BE2C (cell line): ENCODE measurements at regions not wholly inside any gene's neighbourhood (a gene's known extent, or its start where the extent isn't known, plus 50 kb on each side); places are given as distances from the start of the nearest gene placed in this dataset.

Experiments used
- DNase-seq: peaks from one replicate; pipeline ENCODE4 v3.0.0-alpha.2; 2020
- H3K27me3 ChIP-seq: fragments of 250-450 bp; sonication (Bioruptor Pico); 2 replicates; pipeline ENCODE4 v1.5.1; 2020; ENCODE audit warnings: mild to moderate bottlenecking
- H3K36me3 ChIP-seq: fragments of 250-450 bp; sonication (Bioruptor Pico); 2 replicates; pipeline ENCODE4 v1.5.1; 2020; ENCODE audit warnings: mild to moderate bottlenecking
- H3K4me1 ChIP-seq: fragments of 250-450 bp; sonication (Bioruptor Pico); 2 replicates; pipeline ENCODE4 v1.5.1; 2020
- H3K4me3 ChIP-seq: 2 replicates; pipeline ENCODE4 v1.5.1; 2011; ENCODE audit warnings: low read depth, low read length
- H3K9me3 ChIP-seq: fragments of 250-450 bp; sonication (Bioruptor Pico); 2 replicates; pipeline ENCODE4 v1.5.1; 2020
- TF ChIP-seq, protein P1 (sequence below): IDR thresholded peaks from 2 replicates; pipeline ENCODE4 v1.5.1; 2012; ENCODE audit warnings: mild to moderate bottlenecking, low read depth, low read length

DNA sequence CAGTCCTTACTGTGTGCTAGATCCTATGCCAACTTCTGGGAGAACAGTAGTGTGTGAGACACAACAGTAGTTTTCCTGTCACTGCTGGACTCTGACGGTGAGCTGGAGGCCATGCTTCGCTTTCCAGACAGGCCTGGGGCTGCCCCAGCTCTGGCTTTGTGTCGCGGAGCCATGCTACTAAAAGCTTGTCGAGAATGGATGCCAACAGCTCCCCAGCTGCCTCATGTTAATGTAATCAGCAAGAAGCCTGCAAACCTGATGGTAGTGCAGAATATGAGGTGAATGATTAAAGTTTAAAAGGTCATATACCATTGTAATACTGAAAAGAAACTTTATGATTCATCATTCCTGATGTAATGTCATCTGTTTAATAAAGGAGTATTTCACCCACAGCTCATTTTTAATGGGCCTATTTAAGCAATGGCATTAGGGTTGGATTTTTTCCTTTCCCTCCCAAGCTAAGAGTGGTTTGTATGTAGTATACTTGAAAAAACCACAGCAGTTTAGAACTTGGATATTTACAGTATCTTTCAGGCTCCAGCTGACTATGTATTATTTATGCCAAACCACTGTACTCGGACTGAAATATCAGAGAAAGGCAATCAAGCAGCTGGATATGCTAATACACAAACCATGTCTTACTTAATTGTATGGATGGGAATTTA lies 343.0 kb downstream of the NUF2 start:
- no peaks in the 10 kb centered on the region for H3K27me3 ChIP-seq
- H3K4me3 ChIP-seq = no peak overlapping the region
- no peaks in the 10 kb centered on the region for H3K36me3 ChIP-seq
- no peaks in the 10 kb centered on the region for H3K9me3 ChIP-seq
- peak; percentile 37 for DNase-seq
- H3K4me1 ChIP-seq = no peaks in the 10 kb centered on the region
- TF ChIP-seq, protein P1, sequence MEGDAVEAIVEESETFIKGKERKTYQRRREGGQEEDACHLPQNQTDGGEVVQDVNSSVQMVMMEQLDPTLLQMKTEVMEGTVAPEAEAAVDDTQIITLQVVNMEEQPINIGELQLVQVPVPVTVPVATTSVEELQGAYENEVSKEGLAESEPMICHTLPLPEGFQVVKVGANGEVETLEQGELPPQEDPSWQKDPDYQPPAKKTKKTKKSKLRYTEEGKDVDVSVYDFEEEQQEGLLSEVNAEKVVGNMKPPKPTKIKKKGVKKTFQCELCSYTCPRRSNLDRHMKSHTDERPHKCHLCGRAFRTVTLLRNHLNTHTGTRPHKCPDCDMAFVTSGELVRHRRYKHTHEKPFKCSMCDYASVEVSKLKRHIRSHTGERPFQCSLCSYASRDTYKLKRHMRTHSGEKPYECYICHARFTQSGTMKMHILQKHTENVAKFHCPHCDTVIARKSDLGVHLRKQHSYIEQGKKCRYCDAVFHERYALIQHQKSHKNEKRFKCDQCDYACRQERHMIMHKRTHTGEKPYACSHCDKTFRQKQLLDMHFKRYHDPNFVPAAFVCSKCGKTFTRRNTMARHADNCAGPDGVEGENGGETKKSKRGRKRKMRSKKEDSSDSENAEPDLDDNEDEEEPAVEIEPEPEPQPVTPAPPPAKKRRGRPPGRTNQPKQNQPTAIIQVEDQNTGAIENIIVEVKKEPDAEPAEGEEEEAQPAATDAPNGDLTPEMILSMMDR = no peak

DNA sequence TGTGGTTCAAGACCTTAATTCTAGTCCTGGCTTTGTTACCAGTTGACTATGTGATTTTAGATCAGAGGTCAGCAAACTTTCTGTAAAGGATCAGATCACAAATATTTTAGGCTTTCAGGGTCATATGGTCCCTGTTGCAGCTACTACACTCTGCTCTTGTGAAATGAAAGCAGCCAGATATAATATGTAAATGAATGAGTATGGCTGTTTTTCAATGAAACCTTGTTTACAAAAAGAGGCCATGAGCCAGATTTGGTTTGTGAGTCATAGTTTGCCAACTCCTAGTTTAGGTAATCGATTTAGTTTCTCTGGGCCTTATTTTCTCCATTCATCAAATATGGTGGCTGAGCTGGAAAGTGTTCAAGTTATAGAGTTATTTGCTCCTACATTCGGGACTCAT lies 346.7 kb downstream of the NUF2 start:
- Histone ChIP-seq H3K27me3 (no peaks in the 10 kb centered on the region; the same call in 1 of the 2 replicates), H3K4me1 (no peaks in the 10 kb centered on the region), H3K4me3 (no peak overlapping the region), H3K36me3 (no peaks in the 10 kb centered on the region), H3K9me3 (no peaks in the 10 kb centered on the region)
- DNase-seq = no peak
- TF ChIP-seq, protein P1 = no peak

DNA sequence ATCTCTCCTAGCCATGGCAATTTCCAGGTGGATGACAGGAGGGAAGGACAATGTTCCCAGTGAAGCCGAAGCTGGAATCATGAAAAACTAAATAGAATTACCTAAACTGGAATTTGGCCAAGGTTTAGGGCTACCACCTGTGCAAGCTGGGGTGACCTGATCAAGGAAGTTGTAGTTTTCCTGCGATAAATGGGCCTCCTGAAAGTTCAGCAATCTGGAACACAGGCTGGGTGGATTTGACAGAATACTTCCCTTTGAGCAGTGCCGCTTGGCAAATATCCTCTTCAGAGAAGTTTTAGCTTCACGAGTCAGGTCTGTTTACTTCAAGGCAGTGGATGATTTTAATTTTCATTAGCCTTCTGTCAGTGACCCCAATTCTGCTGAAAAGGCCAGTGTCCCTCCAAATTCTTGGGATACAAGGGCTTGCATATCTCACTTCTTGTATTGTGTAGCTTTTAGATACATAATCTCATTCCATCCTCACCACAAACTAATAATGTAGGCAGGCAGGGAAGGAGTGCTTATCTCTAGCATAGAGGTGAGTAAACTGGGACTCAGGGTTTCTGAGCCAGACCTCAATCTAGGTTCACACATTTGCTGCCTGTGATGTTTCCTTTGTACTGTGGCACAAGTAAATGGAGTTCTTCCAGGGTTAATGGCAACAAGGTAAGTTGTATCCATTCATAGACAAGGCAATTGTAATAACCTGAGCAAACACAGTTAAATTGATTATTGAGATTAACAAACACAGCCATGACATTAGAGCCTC lies 349.4 kb downstream of the NUF2 start:
- TF ChIP-seq, protein P1 = no peak
- Histone ChIP-seq H3K36me3 (no peaks in the 10 kb centered on the region), H3K4me3 (no peak overlapping the region), H3K9me3 (no peaks in the 10 kb centered on the region), H3K27me3 (no peaks in the 10 kb centered on the region; the same call in 1 of the 2 replicates), H3K4me1 (no peaks in the 10 kb centered on the region)
- DNase-seq = no peak

DNA sequence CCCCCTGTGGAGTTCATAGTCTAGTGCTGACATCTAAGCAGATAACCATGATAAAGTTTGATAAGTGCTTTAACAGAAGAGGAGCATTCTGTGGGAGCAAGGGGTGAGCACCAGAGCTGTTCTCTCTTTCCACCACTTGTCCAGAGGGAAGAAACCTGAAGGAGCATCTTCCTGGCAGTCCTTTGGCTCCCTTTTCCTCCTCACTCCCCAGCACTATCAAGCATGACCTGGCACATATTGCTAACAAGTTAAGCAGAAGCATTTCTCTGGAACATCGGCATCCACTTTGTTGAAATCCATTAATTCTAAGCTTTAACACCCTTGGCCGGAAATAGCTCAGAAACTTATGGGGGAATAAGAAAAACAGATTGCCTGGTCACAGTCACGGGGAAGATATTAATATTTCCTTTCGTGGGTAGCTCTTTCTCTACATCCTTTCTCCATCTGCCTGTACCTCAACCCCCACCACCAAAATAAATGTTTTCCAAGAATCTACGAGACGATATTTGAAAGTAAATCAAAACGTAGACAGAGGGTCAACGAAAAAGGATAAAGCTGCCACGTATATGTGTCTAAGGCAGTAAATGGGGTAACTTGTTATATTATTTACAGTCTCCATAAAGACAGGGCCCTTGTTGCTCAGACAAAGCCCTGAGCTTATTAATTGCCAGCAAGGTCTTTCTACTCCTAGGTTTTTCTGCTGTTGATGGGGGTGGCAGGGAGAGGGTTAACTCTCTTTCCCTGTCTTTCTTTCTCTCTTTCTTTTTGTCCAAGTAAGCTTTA lies 351.4 kb downstream of the NUF2 start:
- TF ChIP-seq, protein P1 = no peak
- DNase-seq = no peak
- no peaks in the 10 kb centered on the region for H3K9me3 ChIP-seq

DNA sequence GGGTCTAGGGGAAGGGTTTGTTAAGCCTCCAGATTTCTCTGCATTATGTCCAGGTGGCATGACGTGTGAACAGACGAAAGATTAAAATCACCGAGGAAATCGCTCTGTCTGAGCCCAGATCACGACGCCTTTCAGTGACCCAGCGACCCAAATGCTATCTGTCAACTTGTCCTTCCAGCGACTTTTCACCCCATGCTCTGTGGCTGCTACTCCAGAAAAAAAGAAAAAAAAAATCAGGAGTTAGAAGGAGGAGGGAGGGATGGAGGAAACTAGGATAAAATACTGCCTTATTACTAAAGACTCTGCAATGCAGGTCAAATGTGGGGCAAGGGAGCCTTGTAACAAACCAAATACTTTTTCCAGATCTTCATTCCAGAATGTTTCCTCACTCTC lies 352.0 kb downstream of the NUF2 start:
- Histone ChIP-seq H3K36me3 (no peaks in the 10 kb centered on the region), H3K9me3 (no peaks in the 10 kb centered on the region), H3K27me3 (peaks cover under 1% of the 10 kb centered on the region; the same call in 1 of the 2 replicates), H3K4me1 (no peaks in the 10 kb centered on the region), H3K4me3 (no peak overlapping the region)
- no peak for DNase-seq
- TF ChIP-seq, protein P1 = no peak

More for the DNA sequence above, 351.4 kb downstream of the NUF2 start:
- Histone ChIP-seq H3K27me3 (no peaks in the 10 kb centered on the region; the same call in 1 of the 2 replicates), H3K36me3 (no peaks in the 10 kb centered on the region), H3K4me3 (no peak overlapping the region), H3K4me1 (no peaks in the 10 kb centered on the region)
